NCI-H82 treated with DMSO at 0.1 percent for 48 hours (cell line): ENCODE measurements at regions not wholly inside any gene's neighbourhood (a gene's known extent, or its start where the extent isn't known, plus 50 kb on each side); places are given as distances from the start of the nearest gene placed in this dataset.
"Not testable (repeated sequence)": the region's sequence is repeated elsewhere in the genome, so short reads cannot be mapped to it uniquely, and the experiment has no call there.

Experiments used
- DNase-seq: peaks from one replicate; lab custom pipeline; 2025; ENCODE audit not compliant: unreplicated experiment; lab: John Stamatoyannopoulos, UW

GRCh38 chr21:23152130-23152529, 2153.9 kb downstream of the NCAM2 start:
- no peak for DNase-seq

- not testable (repeated sequence) for DNase-seq
Measured at GRCh38 chr21:23153842-23154241, 2155.6 kb downstream of the NCAM2 start.

DNA sequence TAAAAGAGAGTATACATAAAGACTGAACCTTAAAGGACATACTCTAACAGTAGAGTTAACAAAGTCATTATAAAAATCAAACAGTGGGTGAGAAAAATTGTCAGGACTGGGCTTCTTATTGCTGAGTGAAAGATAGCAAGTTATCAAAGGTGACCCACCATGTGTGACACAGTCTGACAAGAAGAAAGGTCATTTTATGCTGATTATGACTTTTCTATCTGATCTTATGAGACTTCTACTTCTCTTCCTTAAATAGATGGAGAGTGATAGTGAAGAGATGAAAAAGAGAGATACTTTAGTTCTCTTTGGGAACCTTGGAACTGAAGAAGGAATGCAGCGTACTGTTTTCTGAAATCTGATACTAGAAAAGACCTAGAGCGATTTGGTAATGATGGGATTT, 2157.1 kb downstream of the NCAM2 start:
- DNase-seq, result no peak

DNA sequence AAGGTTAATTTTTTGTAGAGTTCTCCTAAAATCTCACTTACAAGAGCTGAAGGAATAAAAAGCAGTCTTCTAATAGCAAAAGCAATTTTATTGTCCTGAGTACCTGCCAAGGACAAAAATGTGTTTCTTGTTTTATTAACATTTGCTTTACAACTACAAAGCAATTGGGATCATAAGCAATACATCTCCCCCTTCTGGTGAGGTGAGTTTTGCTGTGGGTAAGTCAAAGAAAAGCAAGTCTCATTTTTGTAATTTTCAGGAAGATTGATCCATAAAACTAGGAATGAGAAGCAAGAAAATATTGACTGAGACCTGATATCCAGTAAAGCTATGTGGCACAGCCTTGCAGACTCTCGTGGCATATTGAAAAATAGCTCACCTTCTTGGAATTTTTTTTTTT, 2162.7 kb downstream of the NCAM2 start:
- no peak for DNase-seq

GRCh38 chr21:23162198-23162946, 2164.2 kb downstream of the NCAM2 start:
- no peak for DNase-seq
